HepG2 (cell line): ENCODE measurements at regions not wholly inside any gene's neighbourhood (a gene's known extent, or its start where the extent isn't known, plus 50 kb on each side); places are given as distances from the start of the nearest gene placed in this dataset.

Experiments used
- IKZF1 ChIP-seq: fragments of 450-650 bp; IDR thresholded peaks from 2 replicates; pipeline ENCODE4 v1.7.1; 2016
- KIAA2018 ChIP-seq: sonication (generic); formaldehyde crosslinking; IDR thresholded peaks from 2 replicates; pipeline ENCODE4 v1.5.0; 2020; ENCODE audit warnings: mild to moderate bottlenecking, missing genetic modification reagents, borderline replicate concordance
- NFE2L2 ChIP-seq: fragments of 150-350 bp; IDR thresholded peaks from 2 replicates; pipeline ENCODE4 v1.6.1; 2014; ENCODE audit warnings: low read length
- SETDB1 ChIP-seq: sonication (generic); formaldehyde crosslinking; IDR thresholded peaks from 2 replicates; pipeline ENCODE4 v1.5.1; 2020; ENCODE audit warnings: missing genetic modification reagents, mild to moderate bottlenecking, borderline replicate concordance
- SRSF4 ChIP-seq: fragments of 200-400 bp; formaldehyde crosslinking; IDR thresholded peaks from one replicate; pipeline ENCODE4 v1.6.1; 2018; ENCODE audit warnings: mild to moderate bottlenecking, low read depth, low read length, moderate library complexity; ENCODE audit not compliant: poor library complexity, severe bottlenecking
- ZNF598 ChIP-seq: sonication (generic); formaldehyde crosslinking; IDR thresholded peaks from 2 replicates; pipeline ENCODE4 v1.5.1; 2020; ENCODE audit warnings: mild to moderate bottlenecking, missing genetic modification reagents, borderline replicate concordance
- TF ChIP-seq, protein P1 (sequence below): sonication (generic); formaldehyde crosslinking; conservative IDR thresholded peaks from 2 replicates; pipeline ENCODE4 v1.4.0; 2020; ENCODE audit warnings: missing genetic modification reagents

- TF ChIP-seq KIAA2018: no peak
- TF ChIP-seq NFE2L2: no peak
- no peak for TF ChIP-seq SRSF4
- TF ChIP-seq, protein P1, sequence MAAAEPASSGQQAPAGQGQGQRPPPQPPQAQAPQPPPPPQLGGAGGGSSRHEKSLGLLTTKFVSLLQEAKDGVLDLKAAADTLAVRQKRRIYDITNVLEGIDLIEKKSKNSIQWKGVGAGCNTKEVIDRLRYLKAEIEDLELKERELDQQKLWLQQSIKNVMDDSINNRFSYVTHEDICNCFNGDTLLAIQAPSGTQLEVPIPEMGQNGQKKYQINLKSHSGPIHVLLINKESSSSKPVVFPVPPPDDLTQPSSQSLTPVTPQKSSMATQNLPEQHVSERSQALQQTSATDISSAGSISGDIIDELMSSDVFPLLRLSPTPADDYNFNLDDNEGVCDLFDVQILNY (CRISPR knock-in tag): no peak
- no peak for TF ChIP-seq IKZF1
- no peak for TF ChIP-seq SETDB1 (CRISPR knock-in tag)
- TF ChIP-seq ZNF598 (CRISPR knock-in tag): no peak
Measured at GRCh38 chr11:127609025-127609773, 608.6 kb upstream of the KIRREL3 start (continued).
